ENCODE measurements at regions not wholly inside any gene's neighbourhood (a gene's known extent, or its start where the extent isn't known, plus 50 kb on each side); places are given as distances from the start of the nearest gene placed in this dataset.

- DNase-seq = no peak
Measured at GRCh38 chr11:112543390-112543789, 282.7 kb upstream of the PLET1 start.

DNA sequence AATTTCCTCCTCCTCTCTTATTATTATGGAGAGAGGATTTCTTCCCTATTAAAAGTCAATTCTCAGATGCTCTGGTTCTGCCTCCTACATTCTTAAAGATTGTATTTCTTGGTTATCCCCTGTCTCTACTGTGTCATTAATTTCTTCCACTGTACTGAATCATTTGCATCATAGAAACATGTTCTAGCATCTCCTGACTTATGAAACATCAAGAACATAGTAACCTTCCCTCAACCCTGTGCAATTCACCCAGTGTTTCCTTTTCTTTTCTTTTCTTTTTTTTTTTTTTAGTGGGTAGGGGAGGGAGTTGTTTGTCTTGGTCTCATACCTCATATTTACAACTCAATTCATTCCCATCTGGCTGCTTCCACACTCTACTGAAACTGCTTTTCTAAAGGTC lies 288.0 kb upstream of the PLET1 start:
- no peak for DNase-seq

GRCh38 chr11:112553205-112553731 lies 292.6 kb upstream of the PLET1 start:
- no peak for DNase-seq

DNA sequence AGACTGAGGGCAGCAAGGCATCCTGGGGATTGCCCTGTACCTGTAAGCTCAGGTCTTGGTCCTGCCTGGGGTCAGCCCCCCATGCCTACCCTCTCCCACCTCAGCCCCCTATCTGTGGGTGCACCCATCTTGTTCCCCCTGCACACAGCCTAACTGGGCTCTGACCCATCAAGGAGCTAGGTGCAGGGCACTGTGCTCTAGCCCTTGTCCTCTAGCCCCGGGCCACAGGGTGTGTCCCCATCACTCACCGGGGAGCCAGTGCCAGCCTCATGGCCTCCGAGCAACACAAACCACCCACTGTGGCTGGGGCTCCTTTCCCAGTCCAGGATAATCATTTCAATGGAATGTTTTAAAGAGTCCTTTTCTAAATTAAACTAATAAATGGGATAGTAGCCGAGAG lies 293.9 kb upstream of the PLET1 start:
- no peak for DNase-seq

DNA sequence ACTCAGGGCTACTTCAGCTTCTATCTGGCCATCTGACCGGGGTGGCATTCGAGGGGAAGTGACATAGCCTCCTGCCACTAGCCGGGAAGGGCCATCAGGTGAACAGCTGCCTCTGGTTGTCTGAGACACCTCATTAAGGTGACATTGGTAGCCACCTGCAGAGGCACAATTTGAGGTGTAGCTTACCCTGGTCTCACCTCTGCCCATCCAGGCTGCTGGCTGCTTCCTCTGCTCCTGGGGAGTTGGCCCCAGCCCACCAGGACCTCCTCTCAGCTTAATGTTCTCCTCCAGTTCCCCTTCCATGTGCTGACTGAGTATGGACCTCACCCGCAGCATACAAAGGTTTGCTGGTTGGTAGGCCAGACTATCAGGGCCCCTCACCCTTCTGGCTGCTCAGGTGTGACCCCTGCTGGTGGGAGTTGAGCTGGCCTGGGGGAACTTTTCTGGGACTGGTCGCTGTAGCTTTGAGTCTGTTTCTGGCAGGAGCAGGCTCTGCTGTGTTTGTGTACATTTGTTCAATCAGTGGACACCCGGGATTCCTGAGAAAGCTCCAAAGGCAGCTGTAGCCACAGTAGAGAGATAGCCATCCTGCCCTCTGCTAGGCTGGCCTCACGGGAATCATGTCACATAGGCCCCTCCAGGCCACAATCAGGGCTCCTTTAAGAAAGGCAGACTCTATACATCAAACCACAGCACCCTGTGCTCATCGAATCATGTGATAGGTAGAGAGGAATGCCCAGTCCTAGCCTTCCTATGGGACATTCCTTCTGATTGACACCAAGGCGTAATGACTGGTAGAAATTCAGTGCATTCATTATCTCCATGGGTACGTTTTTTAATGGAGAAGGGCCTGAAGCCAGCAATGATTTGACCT lies 295.1 kb upstream of the PLET1 start:
- peak; percentile 12 for DNase-seq

DNA sequence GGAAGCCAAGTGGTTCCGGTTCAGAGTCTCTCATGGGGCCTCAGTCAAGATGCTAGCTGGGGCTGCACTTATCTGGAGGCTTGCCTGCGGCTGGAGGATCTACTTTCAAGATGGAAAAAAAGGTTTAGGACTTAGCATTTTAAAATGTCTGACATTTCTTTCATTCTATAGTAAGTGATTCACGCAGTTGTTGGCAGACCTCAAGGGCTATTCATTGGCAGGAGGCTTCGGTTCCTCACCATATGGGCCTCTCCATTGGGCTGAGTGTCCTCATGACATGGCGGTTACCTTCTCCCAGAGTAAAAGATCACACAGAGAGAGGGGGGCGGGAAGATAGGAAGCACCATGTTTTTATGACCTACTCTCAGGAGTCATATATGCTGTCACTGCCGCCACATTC lies 298.0 kb upstream of the PLET1 start:
- DNase-seq = no peak

DNA sequence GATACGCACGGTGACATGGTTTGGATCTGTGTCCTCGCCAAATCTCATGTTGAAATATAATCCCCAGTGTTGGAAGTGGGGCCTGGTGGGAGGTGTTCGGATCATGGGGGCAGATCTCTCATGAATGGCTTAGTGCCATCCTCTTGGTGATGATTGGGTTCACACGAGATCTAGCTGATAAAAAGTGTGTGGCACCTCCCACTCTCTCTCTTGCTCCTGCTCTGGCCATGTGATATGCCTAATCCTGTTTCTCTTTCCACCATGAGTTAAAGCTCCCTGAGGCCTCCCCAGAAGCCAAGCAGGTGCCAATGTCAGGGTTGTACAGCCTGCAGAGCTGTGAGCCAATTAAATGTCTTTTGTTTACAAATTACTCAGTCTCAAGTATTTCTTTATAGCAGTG lies 303.1 kb upstream of the PLET1 start:
- no peak for DNase-seq

- DNase-seq = no peak
Measured at GRCh38 chr11:112564228-112564955, 303.7 kb upstream of the PLET1 start.

DNA sequence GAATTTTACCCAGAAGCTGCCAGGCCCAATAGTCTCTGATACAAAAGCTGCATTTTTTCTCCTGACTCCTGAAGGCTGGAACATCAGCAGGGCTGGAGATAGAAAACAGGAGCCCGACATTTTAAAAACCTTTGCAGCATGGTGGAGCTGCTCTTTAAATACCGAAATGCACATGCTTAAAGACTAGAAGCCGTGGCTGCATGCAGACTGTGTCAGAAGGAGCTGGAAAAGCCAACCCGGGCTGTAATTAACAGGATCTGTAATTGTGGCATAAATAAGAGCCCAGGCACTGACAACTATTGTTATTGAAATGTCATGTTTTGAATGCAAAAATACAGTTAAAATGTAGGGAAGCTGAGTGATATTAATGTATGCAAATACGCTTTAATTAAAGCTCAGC lies 304.9 kb upstream of the PLET1 start:
- no peak for DNase-seq

- DNase-seq = no peak
Measured at GRCh38 chr11:112566124-112566523, 305.5 kb upstream of the PLET1 start.

DNA sequence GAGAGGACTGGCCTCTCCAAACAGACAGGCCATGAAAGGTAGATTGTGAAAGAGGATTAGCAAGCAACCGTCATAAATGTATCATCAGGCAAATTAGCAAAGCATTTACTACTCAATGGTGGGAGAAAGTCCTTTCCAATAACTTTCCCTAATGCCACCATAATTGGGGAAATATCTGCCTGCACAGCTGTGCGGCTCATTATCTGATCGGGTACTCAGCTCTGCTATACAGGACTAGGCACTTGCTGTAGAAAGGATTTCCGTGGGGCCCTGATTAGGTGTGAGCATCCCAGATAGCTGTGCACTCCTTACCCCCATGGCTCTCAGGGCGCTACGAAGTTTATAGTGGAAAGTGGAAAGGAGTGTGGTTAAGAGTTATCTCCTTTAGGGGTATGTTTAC lies 309.7 kb upstream of the PLET1 start:
- DNase-seq = no peak

GRCh38 chr11:112579282-112579681 lies 318.6 kb upstream of the PLET1 start:
- DNase-seq = no peak

- DNase-seq = no peak
Measured at GRCh38 chr11:112580864-112581263, 320.2 kb upstream of the PLET1 start.

DNA sequence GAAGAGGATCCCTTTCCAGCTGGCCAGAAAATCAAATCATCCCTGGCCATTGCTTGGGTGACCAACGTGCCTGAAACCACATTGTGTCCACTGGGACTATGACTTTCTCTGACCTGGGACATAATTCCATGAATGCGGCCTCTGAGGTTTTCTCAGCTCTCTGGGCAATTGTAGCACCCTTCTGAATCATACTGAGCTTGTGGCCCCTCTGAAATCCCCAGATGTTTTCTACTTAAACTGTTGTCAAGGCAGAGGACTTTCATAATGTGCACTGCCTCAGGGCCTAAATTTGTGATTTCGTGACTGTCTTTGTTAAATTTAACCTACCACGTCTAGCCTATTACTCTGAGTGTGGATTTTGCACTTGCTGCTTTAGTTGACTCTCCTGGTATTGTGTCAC lies 321.1 kb upstream of the PLET1 start:
- no peak for DNase-seq

- no peak for DNase-seq
Measured at GRCh38 chr11:112582366-112582765, 321.7 kb upstream of the PLET1 start.

- DNase-seq = no peak
Measured at GRCh38 chr11:112583261-112583893, 322.7 kb upstream of the PLET1 start.

- DNase-seq = no peak
Measured at GRCh38 chr11:112584672-112585071, 324.0 kb upstream of the PLET1 start.

DNA sequence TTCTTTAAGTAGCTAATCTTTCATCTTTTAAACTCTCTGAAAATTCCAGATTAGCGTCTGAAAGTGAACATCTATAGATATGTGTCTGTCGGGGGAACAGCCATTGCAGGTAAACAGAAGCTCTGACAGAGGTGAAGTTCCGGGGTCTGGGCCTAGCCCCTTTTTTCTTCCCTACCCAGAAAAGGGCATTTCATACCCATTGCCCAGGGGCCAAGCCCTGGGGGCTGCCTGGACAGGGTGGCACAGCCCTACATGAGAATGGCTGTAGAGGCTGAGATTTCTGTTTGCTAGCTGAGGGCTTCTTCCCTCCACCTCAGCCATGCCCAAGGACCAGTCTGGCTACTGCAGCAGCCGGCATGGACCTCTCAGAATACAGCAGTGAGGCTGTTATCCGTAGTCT lies 327.0 kb upstream of the PLET1 start:
- DNase-seq = no peak

- peak; percentile 66 for DNase-seq
Measured at GRCh38 chr11:112588252-112588694, 327.6 kb upstream of the PLET1 start.

DNA sequence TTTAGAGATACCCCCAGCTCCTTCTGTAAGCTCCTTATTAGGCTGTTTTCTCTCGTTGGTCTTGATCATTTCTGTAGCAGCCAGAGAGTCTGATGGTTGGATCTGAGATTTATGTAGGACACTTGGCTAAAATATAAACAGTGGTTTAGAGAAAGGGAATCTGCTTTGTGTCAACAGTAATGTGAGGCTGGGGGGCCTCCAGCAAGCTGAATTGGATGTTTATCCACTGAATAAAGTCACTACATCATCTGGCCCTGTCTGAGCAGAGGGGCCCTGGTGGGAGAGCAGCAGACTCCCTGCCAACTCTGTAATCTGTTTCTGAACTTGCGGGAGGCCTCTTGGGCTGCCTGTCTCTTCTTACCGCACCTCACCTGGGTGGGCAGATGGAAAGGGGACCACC lies 328.5 kb upstream of the PLET1 start:
- DNase-seq = no peak

DNA sequence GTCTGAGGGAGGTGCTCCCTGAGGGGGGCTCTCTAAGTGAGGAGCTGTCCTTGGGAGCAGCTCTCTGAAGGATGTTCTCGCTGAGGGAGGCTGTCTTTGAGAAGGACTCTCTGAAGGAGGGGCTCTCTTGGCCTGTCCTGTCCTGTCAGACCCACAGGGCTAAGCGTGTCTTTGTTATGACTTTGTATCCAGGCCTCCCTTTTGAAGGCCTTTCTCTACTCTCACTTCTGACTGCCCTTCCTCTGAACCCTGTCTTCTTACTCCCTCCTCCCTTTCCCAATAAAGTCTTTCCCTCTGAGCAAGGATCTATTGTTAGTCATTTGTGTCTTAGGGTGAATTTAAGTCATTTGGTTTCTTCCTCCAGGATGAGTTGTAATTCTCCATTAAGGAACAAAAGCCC lies 330.1 kb upstream of the PLET1 start:
- DNase-seq = no peak

DNA sequence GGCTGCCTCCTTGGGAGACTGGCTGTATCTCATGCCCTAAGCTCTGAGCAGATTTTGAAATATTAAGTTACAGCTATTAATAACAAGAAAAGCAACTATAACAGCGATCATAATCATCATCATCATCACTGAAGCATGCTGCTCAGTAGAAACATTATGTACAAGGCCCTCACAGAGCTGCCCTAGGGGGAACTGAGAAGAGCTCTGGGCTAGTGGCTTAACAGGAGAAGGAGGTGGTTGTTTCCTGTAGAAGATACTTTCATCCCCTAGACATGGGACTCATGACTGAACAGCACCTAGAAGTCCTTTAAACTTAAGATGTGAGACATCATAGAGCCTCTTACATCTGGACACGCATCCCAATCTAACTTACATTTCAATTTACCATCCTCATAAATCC lies 332.8 kb upstream of the PLET1 start:
- no peak for DNase-seq

GRCh38 chr11:112596324-112596723 lies 335.7 kb upstream of the PLET1 start:
- no peak for DNase-seq
